GM21526 (cell line): ENCODE measurements at regions not wholly inside any gene's neighbourhood (a gene's known extent, or its start where the extent isn't known, plus 50 kb on each side); places are given as distances from the start of the nearest gene placed in this dataset.

Experiments
- ATAC-seq: cut with Tn5 transposase; IDR thresholded peaks from one replicate; pipeline ENCODE4 v1.9.1; 2021; ENCODE audit warnings: moderate library complexity; ENCODE audit not compliant: unreplicated experiment, low FRiP score

GRCh38 chr1:191620883-191621282 lies 537.4 kb upstream of the RGS18 start:
- no peak for ATAC-seq

GRCh38 chr1:191624044-191624443 lies 534.2 kb upstream of the RGS18 start:
- no peak for ATAC-seq

DNA sequence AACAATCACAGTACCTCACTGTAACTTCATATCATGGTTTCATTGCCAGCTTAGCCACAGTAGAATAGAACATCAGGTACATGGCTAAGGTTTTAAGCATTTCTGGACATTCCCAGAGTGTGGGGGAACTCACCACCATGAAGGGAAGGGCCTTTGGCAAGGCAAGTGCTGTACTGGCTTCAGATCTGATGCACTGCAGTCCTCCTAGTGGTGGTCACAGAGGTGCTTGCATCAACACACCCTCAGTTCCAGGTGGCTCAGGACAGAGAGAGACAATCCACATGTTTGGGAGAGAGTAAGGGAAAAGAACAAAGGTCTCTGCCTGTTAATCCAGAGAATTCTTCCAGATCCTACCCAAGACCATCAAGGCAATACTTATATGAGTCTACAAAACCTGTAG lies 528.4 kb upstream of the RGS18 start:
- ATAC-seq: no peak

DNA sequence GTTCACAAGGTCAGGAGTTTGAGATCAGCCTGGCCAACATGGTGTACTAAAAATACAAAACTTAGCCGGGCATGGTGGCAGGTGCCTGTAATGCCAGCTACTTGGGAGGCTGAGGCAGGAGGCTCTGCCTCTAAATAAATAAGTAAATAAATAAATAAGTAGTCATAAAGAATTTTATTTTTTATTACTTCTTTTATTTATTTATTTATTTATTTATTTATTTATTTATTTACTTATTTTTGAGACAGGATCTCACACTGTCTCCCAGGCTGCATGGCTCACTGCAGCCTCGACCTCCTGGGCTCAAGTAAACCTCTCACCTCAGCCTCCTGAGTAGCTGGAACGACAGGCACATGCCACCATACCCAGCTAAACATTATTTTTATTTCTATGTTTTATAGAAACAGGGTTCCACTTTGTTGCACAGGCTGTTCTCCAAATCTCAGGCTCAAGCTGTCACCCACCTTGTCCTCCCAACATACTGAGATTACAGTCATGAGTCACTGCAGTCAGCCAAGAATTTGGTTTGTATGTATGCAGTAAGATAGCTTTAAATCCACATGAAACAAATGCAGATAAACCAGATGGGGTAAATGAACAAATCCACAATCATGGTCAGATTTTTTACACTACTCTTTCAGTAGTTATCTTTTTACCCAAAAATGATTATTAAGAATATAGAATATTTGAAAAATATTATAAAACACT lies 523.3 kb upstream of the RGS18 start:
- ATAC-seq: no peak

DNA sequence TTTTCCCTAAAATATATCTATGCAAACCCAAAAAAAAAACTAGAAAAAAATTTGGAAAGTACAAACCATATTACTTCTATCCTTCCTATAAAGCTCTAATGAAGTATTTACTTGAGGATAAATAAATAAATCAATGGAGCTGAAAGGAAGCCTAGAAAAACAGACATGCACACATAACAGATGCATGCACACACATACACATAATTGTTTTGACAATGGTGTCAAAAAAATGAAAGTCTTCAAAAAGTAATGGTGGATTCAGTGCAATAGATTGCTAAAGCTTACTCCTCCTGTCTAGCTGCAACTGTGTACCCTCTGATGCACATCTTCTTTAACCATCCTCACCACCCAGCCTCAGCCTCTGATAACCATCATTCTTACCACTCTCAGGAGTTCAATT lies 521.9 kb upstream of the RGS18 start:
- ATAC-seq: no peak

- no peak for ATAC-seq
Measured at GRCh38 chr1:191641420-191642260, 516.6 kb upstream of the RGS18 start.

- no peak for ATAC-seq
Measured at GRCh38 chr1:191643060-191643459, 515.2 kb upstream of the RGS18 start.

DNA sequence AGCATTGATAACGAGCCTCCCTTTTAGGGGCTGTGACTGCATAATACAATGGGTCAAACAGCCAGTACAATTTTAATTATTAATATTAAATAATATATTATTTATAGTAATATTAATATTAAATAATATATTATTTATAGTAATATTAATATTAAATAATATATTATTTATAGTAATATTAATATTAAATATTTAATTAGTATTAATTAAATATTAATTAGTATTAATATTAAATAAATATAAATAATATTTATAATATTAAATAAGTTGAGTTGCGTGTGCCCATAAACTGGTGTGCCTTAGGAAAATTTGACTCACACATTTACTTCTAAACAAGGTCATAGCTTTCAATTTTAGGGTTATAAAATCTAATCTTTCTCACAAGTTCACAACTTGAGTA lies 509.3 kb upstream of the RGS18 start:
- ATAC-seq: no peak

GRCh38 chr1:191662051-191662450 lies 496.2 kb upstream of the RGS18 start:
- no peak for ATAC-seq

- no peak for ATAC-seq
Measured at GRCh38 chr1:191662746-191663145, 495.5 kb upstream of the RGS18 start.

- ATAC-seq: no peak
Measured at GRCh38 chr1:191668525-191668924, 489.7 kb upstream of the RGS18 start.

DNA sequence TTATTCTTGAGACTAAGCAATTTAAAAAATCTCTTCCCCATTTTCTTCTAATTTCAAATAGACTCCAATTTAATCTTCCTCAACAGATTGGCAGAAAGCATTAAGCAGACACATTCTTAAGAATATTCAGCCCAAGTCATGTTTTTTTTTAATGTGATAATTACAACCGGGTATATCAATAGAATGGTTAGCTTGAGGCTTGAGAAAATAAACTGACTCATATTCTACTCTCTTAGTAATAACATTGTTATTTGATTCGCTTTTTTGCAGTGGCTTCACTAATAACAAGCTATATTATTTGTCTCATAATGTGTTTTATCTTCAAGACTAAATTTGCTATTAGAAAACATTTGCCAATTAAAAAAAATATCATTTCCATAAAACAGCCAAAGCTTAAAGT lies 488.6 kb upstream of the RGS18 start:
- ATAC-seq: no peak

DNA sequence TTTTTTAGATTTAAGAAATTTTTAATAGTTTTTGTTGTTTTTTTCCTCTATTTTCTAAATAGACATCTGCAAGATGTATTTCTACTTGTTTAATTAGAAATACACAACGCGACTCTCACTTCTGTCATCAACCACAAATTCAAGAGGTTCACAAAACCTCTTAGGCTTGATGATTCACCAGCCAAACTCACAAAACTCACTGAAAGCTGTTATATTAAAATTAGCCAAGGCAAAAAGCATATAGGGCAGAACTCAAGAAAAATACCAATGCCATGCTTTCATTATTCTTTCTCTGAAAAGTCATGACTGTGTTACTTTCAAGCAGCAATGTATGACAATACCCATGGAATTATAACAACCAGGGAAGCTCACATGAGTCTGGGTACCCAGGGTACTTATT lies 487.0 kb upstream of the RGS18 start:
- no peak for ATAC-seq

DNA sequence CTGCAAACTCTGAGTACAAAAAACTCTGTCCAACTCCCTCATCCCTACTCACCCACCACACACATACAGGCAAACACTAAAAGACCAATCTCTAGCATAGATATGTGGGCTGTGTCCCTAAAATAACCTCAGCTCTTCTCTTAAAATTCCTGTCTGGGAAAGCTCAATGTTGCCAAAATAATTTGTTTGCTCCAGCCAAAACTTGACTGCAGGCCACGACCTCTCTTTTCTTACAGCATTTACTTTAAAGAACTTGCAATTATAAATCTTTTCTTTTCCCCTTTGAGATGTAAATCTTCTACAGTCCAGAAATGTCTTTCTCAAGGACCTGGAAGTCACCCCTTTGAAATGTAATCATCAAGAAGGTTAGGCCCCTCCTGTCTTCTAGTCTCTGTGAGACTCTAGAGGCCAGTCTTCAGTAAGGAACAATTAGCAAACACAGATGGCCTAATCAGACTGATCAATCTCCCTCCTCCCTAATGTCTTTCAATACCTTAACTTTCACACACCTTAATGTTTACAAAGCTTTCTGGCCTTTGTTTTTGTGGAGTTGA lies 483.6 kb upstream of the RGS18 start:
- ATAC-seq: no peak

DNA sequence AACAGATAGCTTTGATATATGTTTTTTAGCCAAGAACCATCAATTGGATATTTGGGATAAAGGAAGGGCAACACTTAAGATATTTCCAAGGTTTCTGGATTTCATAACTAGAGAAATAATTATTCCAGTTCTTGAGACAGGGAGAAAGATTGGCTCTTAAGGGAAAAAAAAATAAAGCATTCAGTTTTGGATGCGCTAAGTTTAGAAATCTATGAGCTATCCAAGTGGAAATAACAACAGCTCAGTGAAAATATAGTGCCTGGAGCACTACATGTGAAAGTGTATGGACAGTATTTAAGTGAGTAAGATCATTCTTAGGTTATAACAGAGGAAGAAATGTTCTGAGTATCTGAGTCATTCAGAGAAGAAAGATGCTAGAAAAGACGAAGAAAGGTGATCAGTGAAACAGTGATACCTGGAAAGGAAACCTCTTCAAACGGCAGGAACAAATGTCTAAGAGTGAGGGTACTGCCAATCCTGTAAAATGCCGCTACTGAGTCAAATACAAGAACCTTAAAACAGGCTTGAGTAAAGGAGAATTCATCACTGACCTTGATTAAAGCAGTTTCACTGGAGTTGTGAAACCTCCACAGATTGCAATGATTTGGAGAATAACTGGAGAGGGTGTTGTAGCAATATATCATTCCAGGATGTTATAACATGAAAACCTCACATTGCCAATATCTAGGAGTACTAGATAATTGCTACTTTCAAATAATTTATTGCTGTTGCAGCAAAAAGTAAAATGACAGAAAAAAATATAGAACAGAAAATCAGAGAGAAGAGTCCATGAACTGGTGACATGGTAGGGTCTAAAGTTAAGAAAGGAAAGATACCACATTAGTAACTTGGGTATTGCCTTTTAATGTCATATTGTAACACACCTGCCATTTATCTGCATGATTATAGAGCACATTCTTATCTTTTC lies 482.1 kb upstream of the RGS18 start:
- no peak for ATAC-seq

GRCh38 chr1:191685669-191686068 lies 472.6 kb upstream of the RGS18 start:
- ATAC-seq: no peak

- ATAC-seq: no peak
Measured at GRCh38 chr1:191687721-191688120, 470.5 kb upstream of the RGS18 start.

GRCh38 chr1:191690931-191691330 lies 467.3 kb upstream of the RGS18 start:
- no peak for ATAC-seq

DNA sequence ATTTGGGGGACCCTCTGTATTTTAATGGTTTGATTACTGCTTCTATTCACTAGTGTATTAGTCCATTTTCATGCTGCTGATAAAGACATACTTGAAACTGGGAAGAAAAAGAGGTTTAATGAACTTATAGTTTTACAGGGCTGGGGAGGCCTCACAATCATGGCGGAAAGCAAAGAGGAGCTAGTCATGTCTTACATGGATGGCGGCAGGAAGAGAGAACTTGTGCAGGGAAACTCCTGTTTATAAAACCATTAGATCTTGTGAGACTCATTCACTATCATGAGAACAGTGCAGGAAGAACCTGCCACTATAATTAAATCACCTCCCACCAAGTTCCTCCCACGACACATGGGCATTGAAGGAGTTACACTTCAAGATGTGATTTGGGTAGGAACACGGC lies 464.5 kb upstream of the RGS18 start:
- ATAC-seq: no peak

GRCh38 chr1:191695865-191696264 lies 462.4 kb upstream of the RGS18 start:
- ATAC-seq: no peak

GRCh38 chr1:191696354-191696753 lies 461.9 kb upstream of the RGS18 start:
- ATAC-seq: no peak
